GM19395 (cell line): ENCODE measurements at regions not wholly inside any gene's neighbourhood (a gene's known extent, or its start where the extent isn't known, plus 50 kb on each side); places are given as distances from the start of the nearest gene placed in this dataset.

Source experiments
- ATAC-seq: cut with Tn5 transposase; IDR thresholded peaks from one replicate; pipeline ENCODE4 v1.9.1; 2021; ENCODE audit warnings: mild to moderate bottlenecking, moderate library complexity; ENCODE audit not compliant: unreplicated experiment

DNA sequence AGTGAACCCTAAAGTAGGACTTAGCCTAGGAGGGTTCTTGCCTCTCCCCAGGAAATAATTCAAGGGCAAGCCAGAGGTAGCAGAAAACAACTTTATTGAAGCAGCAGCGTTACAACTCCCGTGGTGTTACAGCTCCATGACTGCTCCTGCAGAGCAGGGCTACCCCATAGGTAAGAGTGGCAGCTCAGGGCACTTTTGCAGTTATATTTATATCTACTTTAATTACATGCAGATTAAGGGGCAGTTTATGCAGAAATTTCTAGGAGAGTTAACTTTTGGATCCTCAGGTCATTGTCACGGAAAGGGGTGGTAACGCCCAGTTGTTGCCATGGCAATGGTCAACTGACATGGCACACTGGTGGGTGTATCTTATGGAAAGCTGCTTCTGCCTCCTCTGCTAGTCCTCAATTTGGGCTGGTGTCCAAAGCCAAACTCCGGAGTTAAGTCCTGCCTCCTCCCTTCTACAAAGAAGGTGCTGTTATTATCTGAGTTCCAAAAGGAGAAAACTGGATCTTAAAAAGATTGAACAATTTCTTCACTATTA lies 1413.0 kb downstream of the DSC3 start:
- no peak for ATAC-seq

GRCh38 chr18:29626094-29626493 lies 1416.4 kb downstream of the DSC3 start:
- no peak for ATAC-seq

GRCh38 chr18:29616867-29617266 lies 1425.7 kb downstream of the DSC3 start:
- no peak for ATAC-seq

DNA sequence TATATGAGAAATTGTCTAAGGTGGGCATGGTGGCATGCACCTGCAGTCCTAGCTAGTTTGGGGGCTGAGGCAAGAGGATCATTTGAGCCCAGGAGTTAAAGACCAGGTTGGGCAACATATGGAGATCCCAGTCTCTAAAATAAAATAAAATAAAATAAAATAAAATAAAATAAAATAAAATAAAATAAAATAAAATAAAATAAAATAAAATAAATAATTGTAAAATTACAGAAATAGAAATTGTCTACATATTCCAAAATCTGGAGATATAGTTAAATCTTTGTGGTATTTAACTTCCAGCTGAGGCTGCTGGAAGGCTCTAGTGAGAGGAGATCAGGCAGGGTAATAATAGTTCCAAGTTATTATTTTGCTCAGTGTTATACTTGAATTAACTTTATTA lies 1432.1 kb upstream of the CDH2 start:
- no peak for ATAC-seq

DNA sequence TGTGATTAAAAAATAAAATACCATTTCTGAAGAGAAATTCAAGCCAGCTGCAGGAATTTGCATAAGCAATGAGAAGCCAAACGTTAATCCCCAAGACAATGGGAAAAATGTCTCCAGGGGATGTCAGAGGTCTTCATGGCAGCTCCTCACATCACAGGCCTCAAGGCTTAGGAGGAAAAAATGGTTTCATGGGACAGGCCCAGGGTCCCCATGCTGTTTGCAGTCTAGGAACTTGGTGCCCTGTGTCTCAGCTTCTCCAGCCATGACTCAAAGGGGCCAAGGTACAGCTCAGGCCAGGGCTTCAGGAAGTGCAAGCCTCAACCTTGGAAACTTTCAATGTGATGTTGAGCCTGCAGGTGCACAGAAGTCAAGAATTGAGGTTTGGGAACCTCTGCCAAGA lies 1428.4 kb upstream of the CDH2 start:
- ATAC-seq, result no peak

GRCh38 chr18:29596959-29597358 lies 1420.0 kb upstream of the CDH2 start:
- ATAC-seq, result no peak

DNA sequence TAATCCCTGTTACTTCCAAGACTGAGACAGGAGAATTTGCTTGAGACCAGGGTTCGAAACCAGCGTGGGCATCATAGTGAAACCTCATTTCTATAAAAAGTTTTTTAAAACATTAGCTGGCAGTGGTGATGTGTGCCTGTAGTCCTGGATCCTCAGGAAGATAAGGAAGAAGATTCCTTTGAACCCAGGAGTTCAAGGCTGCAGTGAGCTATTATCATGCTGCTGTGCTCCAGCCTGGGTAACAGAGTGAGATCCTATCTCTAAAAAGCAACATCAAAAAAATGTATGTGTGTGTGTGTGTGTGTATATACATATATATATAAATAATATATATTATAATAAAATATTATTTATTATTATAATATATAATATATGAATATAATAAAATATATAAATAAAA lies 1417.6 kb upstream of the CDH2 start:
- no peak for ATAC-seq

- ATAC-seq, result no peak
Measured at GRCh38 chr18:29588446-29589100, 1411.6 kb upstream of the CDH2 start.

- no peak for ATAC-seq
Measured at GRCh38 chr18:29586210-29586609, 1409.3 kb upstream of the CDH2 start.

GRCh38 chr18:29560270-29560669 lies 1383.3 kb upstream of the CDH2 start:
- ATAC-seq, result peak; percentile 88

DNA sequence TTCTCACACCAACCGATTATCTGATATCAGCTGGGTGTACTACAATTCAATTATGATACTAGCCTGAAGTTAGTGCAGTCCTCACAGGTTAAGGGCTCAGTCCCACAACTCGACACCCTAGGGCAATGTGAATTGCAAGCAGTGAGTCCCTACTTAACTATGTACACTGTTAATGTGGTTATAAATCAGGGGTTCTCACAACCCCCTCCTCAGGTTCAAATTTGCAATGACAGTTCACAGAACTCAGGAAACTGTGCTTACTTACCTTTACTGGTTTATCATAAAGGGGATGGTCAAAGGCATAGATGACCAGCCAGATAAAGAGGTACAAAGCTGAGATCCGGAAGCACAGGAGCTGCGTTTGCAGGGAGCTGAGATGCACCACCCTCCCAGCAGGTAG lies 1379.1 kb upstream of the CDH2 start:
- ATAC-seq, result no peak

DNA sequence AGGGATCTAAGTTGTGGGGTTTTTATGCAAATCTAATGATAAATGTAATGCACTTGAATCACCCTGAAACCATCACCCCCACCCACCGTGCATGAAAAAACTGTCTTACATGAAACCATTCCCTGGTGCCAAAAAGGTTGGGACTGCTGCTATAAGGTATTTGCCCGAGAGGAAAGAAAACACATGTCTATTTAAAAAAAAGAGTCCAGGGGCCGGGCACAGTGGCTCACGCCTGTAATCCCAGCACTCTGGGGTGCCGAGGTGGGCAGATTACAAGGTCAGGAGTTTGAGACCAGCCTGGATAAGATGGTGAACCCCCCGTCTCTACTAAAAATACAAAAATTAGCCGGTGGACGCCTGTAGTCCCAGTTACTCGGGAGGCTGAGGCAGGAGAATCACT lies 1372.8 kb upstream of the CDH2 start:
- no peak for ATAC-seq

GRCh38 chr18:29547626-29548025 lies 1370.7 kb upstream of the CDH2 start:
- no peak for ATAC-seq

DNA sequence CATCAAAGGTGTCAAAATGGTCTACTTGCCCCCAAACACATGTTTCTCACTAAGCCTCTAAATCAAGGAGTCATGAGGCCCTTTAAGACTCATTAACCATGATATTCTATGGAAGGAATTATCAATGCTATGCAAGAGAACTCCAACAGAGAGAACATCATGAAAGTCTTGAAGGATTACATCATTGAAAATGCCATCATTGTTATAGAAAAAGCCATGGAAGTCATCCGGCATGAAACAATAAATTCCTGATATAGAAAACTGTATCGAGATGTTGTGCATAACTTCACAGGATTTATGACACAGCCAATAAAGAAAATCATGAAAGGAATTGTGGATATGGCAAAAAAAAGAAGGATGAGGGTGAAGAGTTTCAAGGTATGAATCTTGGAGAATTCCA lies 1363.6 kb upstream of the CDH2 start:
- ATAC-seq, result no peak

GRCh38 chr18:29531746-29532145 lies 1354.8 kb upstream of the CDH2 start:
- no peak for ATAC-seq

DNA sequence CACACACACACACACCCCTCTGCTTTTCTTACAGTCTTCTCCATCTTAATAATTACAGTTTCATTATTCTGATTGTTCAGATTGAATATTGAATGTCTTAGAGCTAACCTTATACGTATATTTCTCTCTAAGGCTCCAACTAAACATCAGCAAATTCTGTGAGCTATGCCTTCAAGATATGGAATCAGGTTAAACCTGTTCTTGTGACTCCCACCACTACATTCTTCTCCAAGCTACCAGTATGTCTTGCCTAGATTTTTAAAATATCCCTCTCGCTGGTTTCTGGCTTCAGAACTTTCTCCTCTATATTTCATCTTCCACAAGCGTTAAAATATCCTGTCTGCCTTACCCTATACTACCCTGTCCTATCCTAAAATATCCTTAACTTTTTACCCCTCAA lies 1346.4 kb upstream of the CDH2 start:
- no peak for ATAC-seq

GRCh38 chr18:29512761-29513160 lies 1335.8 kb upstream of the CDH2 start:
- peak; percentile 14 for ATAC-seq

GRCh38 chr18:29512203-29512602 lies 1335.3 kb upstream of the CDH2 start:
- ATAC-seq, result peak; percentile 66

GRCh38 chr18:29501952-29502351 lies 1325.0 kb upstream of the CDH2 start:
- ATAC-seq, result no peak

- no peak for ATAC-seq
Measured at GRCh38 chr18:29496152-29496680, 1319.3 kb upstream of the CDH2 start.

DNA sequence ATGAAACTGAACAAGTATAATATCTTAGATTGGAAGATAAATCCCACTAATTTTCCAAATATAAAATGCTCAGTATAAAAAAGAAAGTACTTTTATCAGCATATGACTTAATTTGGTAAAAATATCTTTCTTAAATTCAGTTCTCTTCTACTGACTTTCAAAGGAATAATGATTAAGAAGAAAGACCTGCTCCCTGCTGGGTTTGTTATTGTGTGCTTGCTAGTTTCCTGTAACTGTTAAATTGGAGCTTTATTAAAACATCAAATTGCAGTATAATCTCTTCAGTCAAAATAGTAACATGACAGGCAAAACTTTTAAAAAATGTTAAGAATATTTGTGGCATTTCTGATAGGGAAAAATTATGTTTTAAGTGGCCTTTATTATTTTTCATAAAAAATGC lies 1317.4 kb upstream of the CDH2 start:
- no peak for ATAC-seq

GRCh38 chr18:29491907-29492306 lies 1315.0 kb upstream of the CDH2 start:
- no peak for ATAC-seq

GRCh38 chr18:29488617-29489016 lies 1311.7 kb upstream of the CDH2 start:
- no peak for ATAC-seq
